Astrocyte (in vitro differentiated cells and primary cell): ENCODE measurements at regions not wholly inside any gene's neighbourhood (a gene's known extent, or its start where the extent isn't known, plus 50 kb on each side); places are given as distances from the start of the nearest gene placed in this dataset.

Experiments
- CTCF ChIP-seq: IDR thresholded peaks from 2 replicates; pipeline ENCODE4 v1.5.1; 2011; ENCODE audit warnings: low read depth, mild to moderate bottlenecking, inconsistent platforms, low read length, moderate library complexity; ENCODE audit not compliant: insufficient read depth
- EZH2 ChIP-seq: IDR thresholded peaks from 2 replicates; pipeline ENCODE4 v1.6.1; 2012; ENCODE audit warnings: mild to moderate bottlenecking, low read length, inconsistent platforms; ENCODE audit not compliant: insufficient read depth

GRCh38 chr12:88725592-88726143, 145.4 kb upstream of the KITLG start:
- TF ChIP-seq CTCF = no peak
- no peak for TF ChIP-seq EZH2
